Thoracic aorta (tissue), 2 donors: ENCODE measurements at regions not wholly inside any gene's neighbourhood (a gene's known extent, or its start where the extent isn't known, plus 50 kb on each side); places are given as distances from the start of the nearest gene placed in this dataset.
"Not testable (repeated sequence)": the region's sequence is repeated elsewhere in the genome, so short reads cannot be mapped to it uniquely, and the experiment has no call there.

Experiments used
- ATAC-seq: fragments of 150-250 bp; one replicate; pipeline ENCODE4 v1.8.0; 2017; ENCODE audit warnings: low read depth; ENCODE audit not compliant: insufficient number of reproducible peaks, low FRiP score
- DNase-seq: peaks from one replicate; pipeline ENCODE4 v3.0.0-alpha.2; 2020; ENCODE audit warnings: low spot score
- H3K27ac ChIP-seq, 2 donors: fragments of 200-600 bp; sonication (generic); 1 replicate in 1 of 2; 2 replicates in 1 of 2; pipeline ENCODE4 v1.5.1; 2016; ENCODE audit warnings: mild to moderate bottlenecking in 2 of 2, moderate library complexity in 2 of 2
- H3K27me3 ChIP-seq: fragments of 200-600 bp; sonication (generic); replicated peaks from 2 replicates; pipeline ENCODE4 v1.6.0; 2016; ENCODE audit warnings: mild to moderate bottlenecking; ENCODE audit not compliant: insufficient read depth
- H3K36me3 ChIP-seq: fragments of 200-600 bp; sonication (generic); one replicate; pipeline ENCODE4 v1.5.1; 2016
- H3K4me1 ChIP-seq, 2 donors: fragments of 200-600 bp; sonication (generic); 1 replicate in 1 of 2; 2 replicates in 1 of 2; pipeline versions ENCODE4 v1.5.1 to v1.6.0; 2016; ENCODE audit warnings: low read depth in 2 of 2, mild to moderate bottlenecking in 1 of 2; ENCODE audit not compliant: control insufficient read depth in 1 of 2
- H3K4me3 ChIP-seq: fragments of 200-600 bp; sonication (generic); 2 replicates; pipeline ENCODE4 v1.5.1; 2016; ENCODE audit warnings: mild to moderate bottlenecking
- H3K9me3 ChIP-seq: fragments of 200-600 bp; sonication (generic); 2 replicates; pipeline ENCODE4 v1.5.1; 2016
- CTCF ChIP-seq: fragments of 200-600 bp; sonication (generic); IDR thresholded peaks from one replicate; pipeline ENCODE4 v1.5.1; 2019; ENCODE audit warnings: antibody characterized with exemption

- Histone ChIP-seq H3K4me1 (no peaks in the 10 kb centered on the region), H3K9me3 (no peaks in the 10 kb centered on the region), H3K27ac (no peak overlapping the region), H3K4me3 (no peak overlapping the region), H3K27me3 (no peaks in the 10 kb centered on the region), H3K36me3 (no peaks in the 10 kb centered on the region)
- no peak for TF ChIP-seq CTCF
- ATAC-seq (no peak), DNase-seq (no peak)
Observed at GRCh38 chr5:92544596-92544995, 1036.4 kb downstream of the NR2F1-AS1 start.

GRCh38 chr5:92544036-92544435 lies 1037.0 kb downstream of the NR2F1-AS1 start:
- H3K4me3 ChIP-seq: no peak overlapping the region
- no peak for ATAC-seq
- no peaks in the 10 kb centered on the region for H3K27me3 ChIP-seq
- no peaks in the 10 kb centered on the region for H3K9me3 ChIP-seq
- no peak for TF ChIP-seq CTCF
- H3K4me1 ChIP-seq: no peaks in the 10 kb centered on the region
- H3K27ac ChIP-seq: no peak overlapping the region
- H3K36me3 ChIP-seq: no peaks in the 10 kb centered on the region
- DNase-seq: no peak

GRCh38 chr5:92543201-92543600 lies 1037.8 kb downstream of the NR2F1-AS1 start:
- no peak for ATAC-seq
- Histone ChIP-seq H3K27ac (no peak overlapping the region), H3K4me3 (no peak overlapping the region), H3K27me3 (no peaks in the 10 kb centered on the region), H3K4me1 (no peaks in the 10 kb centered on the region), H3K36me3 (no peaks in the 10 kb centered on the region), H3K9me3 (no peaks in the 10 kb centered on the region)
- DNase-seq: no peak
- no peak for TF ChIP-seq CTCF

GRCh38 chr5:92542017-92542416 lies 1039.0 kb downstream of the NR2F1-AS1 start:
- not testable (repeated sequence) for H3K4me1 ChIP-seq, DNase-seq, H3K9me3 ChIP-seq, H3K27ac ChIP-seq, H3K4me3 ChIP-seq, H3K36me3 ChIP-seq, ATAC-seq, H3K27me3 ChIP-seq

GRCh38 chr5:92527311-92528078 lies 1053.5 kb downstream of the NR2F1-AS1 start:
- no peak for ATAC-seq
- H3K4me3 ChIP-seq: no peak overlapping the region
- no peaks in the 10 kb centered on the region for H3K27me3 ChIP-seq
- no peaks in the 10 kb centered on the region for H3K36me3 ChIP-seq
- H3K9me3 ChIP-seq: no peaks in the 10 kb centered on the region
- no peak for TF ChIP-seq CTCF
- no peaks in the 10 kb centered on the region for H3K4me1 ChIP-seq
- no peak overlapping the region for H3K27ac ChIP-seq
- no peak for DNase-seq

GRCh38 chr5:92525131-92525530 lies 1055.9 kb downstream of the NR2F1-AS1 start:
- no peak for ATAC-seq

More at GRCh38 chr5:92525131-92525530, 1055.9 kb downstream of the NR2F1-AS1 start:
- H3K9me3 ChIP-seq: no peaks in the 10 kb centered on the region
- H3K27me3 ChIP-seq: no peaks in the 10 kb centered on the region
- no peaks in the 10 kb centered on the region for H3K4me1 ChIP-seq
- no peak for DNase-seq
- H3K4me3 ChIP-seq: no peak overlapping the region
- no peak overlapping the region for H3K27ac ChIP-seq
- TF ChIP-seq CTCF: no peak
- H3K36me3 ChIP-seq: no peaks in the 10 kb centered on the region
